Small intestine (tissue), 7 donors: ENCODE measurements at regions not wholly inside any gene's neighbourhood (a gene's known extent, or its start where the extent isn't known, plus 50 kb on each side); places are given as distances from the start of the nearest gene placed in this dataset.

Experiments
- DNase-seq, 2 donors: peaks; one replicate each; pipeline versions ENCODE4 v3.0.0 to v3.0.0-alpha.2; 2013
- FAIRE-seq: peaks from 2 replicates; lab custom pipeline; 2012; peaks lifted over from hg19 to GRCh38; lab: Jason Lieb, UNC
- H3K27ac ChIP-seq, 3 donors: one replicate each; pipeline ENCODE4 v1.5.1; 2013; ENCODE audit warnings: low read length in 2 of 3, mild to moderate bottlenecking in 2 of 3, control low read depth in 1 of 3, inconsistent platforms in 1 of 3, low read depth in 1 of 3, moderate library complexity in 1 of 3
- H3K27me3 ChIP-seq, 3 donors: one replicate each; pipeline ENCODE4 v1.6.1; 2013; ENCODE audit warnings: low read length in 3 of 3, inconsistent platforms in 1 of 3; ENCODE audit not compliant: control insufficient read depth in 3 of 3, insufficient read depth in 3 of 3
- H3K36me3 ChIP-seq, 3 donors: one replicate each; pipeline ENCODE4 v1.6.1; 2013; ENCODE audit warnings: low read length in 3 of 3, inconsistent platforms in 1 of 3, low read depth in 1 of 3, mild to moderate bottlenecking in 1 of 3, moderate library complexity in 1 of 3; ENCODE audit not compliant: control insufficient read depth in 3 of 3, insufficient read depth in 2 of 3
- H3K4me1 ChIP-seq, 3 donors: one replicate each; pipeline ENCODE4 v1.6.1; 2013; ENCODE audit warnings: low read length in 2 of 3, inconsistent platforms in 1 of 3, low read depth in 1 of 3, mild to moderate bottlenecking in 1 of 3, moderate library complexity in 1 of 3; ENCODE audit not compliant: control insufficient read depth in 3 of 3, insufficient read depth in 2 of 3
- H3K4me3 ChIP-seq, 3 donors: one replicate each; pipeline ENCODE4 v1.5.1; 2013; ENCODE audit warnings: low read length in 3 of 3, control low read depth in 1 of 3, inconsistent platforms in 1 of 3, low read depth in 1 of 3, mild to moderate bottlenecking in 1 of 3, moderate library complexity in 1 of 3
- H3K9me3 ChIP-seq, 2 donors: one replicate each; pipeline ENCODE4 v1.6.1; 2013; ENCODE audit warnings: low read depth in 1 of 2, low read length in 1 of 2; ENCODE audit not compliant: control insufficient read depth in 2 of 2, insufficient read depth in 1 of 2
- WGBS, 3 donors: extraction: QIAGEN DNeasy Blood & Tissue Kit; methylation state at CpG; one replicate each; pipeline ENCODE4 v1.1.7; 2013; 5-methylcytosine and 5-hydroxymethylcytosine counted together
- donor health status: healthy with polysubstance abuse.
- donor health status: control.
- donor health status: control.
- donor health status: Bipolar disorder and iron deficiency.
- donor health status: healthy.

DNA sequence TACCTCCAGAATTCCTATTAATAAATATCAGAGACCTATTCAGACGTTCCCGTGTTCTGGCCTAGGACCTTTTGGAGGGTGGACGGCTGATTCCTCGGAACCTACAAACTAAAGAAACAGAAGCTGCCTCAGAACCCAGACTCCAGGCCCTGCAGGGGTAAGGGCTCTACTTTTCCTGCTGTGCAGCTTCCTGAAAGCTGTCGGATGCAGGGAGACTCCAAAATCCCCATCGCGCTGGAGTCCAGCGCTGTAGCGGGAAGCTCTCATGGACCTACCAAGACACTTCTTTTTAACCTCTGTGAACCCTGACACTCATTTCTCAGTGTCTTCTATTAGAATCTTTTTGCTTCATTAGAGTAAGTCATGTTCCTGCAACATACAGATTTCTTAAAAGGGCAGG is 244.5 kb upstream of the PITRM1 start:
- no peak for DNase-seq
- Histone ChIP-seq H3K9me3 (no peaks in the 10 kb centered on the region), H3K36me3 (no peaks in the 10 kb centered on the region), H3K27me3 (no peaks in the 10 kb centered on the region), H3K4me3 (no peak overlapping the region), H3K4me1 (no peaks in the 10 kb centered on the region), H3K27ac (no peak overlapping the region)
- no peak for FAIRE-seq
- 93 to 96% (median 93%) methylated on average over 9 of the region's 9 CpGs for WGBS, 3 donors

DNA sequence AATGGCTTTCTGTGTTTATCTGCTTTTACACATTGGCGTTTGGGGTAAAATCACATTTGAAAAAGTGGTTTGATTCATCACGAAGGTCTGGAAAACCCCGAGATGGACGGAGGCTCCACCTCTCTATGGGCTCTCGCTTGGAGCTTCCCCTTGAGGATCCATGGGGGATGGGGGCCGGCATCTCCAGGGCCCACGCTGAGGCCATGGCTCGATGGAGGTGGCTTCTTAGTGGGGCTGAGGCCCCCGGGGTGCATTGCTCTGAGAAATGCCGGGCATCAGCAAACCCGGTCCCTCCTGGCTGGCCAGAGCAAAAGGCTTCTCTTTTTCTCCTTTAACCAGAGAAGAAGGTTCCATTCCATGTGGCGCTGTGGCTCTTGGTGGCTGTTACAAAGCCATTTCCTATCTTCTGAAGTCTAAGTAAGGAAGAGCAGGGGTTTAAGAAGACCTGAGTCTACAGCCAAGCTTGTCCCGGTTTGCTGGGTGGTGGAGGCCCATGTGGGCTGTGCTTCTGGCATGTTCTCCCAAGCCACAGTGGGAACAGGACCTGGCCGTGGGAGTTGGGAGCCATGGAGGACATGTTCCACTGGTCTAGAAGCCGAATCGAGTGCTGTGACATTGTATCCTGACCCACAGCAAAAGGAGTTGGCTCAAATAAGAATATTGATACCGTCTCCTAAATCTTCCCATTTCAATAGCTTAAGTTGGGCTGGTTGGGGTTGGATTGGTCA is 243.5 kb upstream of the PITRM1 start:
- H3K4me1 ChIP-seq = no peaks in the 10 kb centered on the region
- no peak overlapping the region for H3K4me3 ChIP-seq
- peaks cover 0 to 3% of the 10 kb centered on the region in 2 donors for H3K9me3 ChIP-seq
- no peak overlapping the region for H3K27ac ChIP-seq
- 82 to 88% (median 83%) methylated on average over 17 of the region's 17 CpGs for WGBS, 3 donors
- no peaks in the 10 kb centered on the region for H3K36me3 ChIP-seq
- DNase-seq = no peak
- FAIRE-seq = no peak
- H3K27me3 ChIP-seq = no peaks in the 10 kb centered on the region

- H3K36me3 ChIP-seq = no peaks in the 10 kb centered on the region
- no peaks in the 10 kb centered on the region for H3K4me1 ChIP-seq
- FAIRE-seq (no peak), DNase-seq (peak in 1 of 2 donors; percentile 11)
- no peak overlapping the region for H3K4me3 ChIP-seq
- H3K27me3 ChIP-seq = no peaks in the 10 kb centered on the region
- H3K27ac ChIP-seq = no peak overlapping the region
- peaks cover 0 to 9% of the 10 kb centered on the region in 2 donors for H3K9me3 ChIP-seq
- WGBS, 3 donors = 59 to 83% (median 71%) methylated on average over 20 to 21 of the region's 21 CpGs
These were observed 242.6 kb upstream of the PITRM1 start for GRCh38 chr10:3415038-3415736.

- peaks cover 0 to 11% of the 10 kb centered on the region in 2 donors for H3K9me3 ChIP-seq
- no peaks in the 10 kb centered on the region for H3K27me3 ChIP-seq
- 46 to 71% (median 63%) methylated on average over 10 of the region's 10 CpGs for WGBS, 3 donors
- DNase-seq (no peak), FAIRE-seq (no peak)
- H3K27ac ChIP-seq = no peak overlapping the region
- H3K36me3 ChIP-seq = no peaks in the 10 kb centered on the region
- H3K4me3 ChIP-seq = no peak overlapping the region
- H3K4me1 ChIP-seq = no peaks in the 10 kb centered on the region
These were observed 242.1 kb upstream of the PITRM1 start for GRCh38 chr10:3414667-3415023.

GRCh38 chr10:3413937-3414666 is 241.5 kb upstream of the PITRM1 start:
- 92 to 94% (median 94%) methylated on average over 23 of the region's 23 CpGs for WGBS, 3 donors
- H3K4me3 ChIP-seq = no peak overlapping the region
- DNase-seq = no peak

GRCh38 chr10:3412646-3413045 is 240.1 kb upstream of the PITRM1 start:
- 81 to 89% (median 85%) methylated on average over 16 of the region's 16 CpGs for WGBS, 3 donors
- Histone ChIP-seq H3K9me3 (peaks cover 0 to 11% of the 10 kb centered on the region in 2 donors), H3K4me3 (no peak overlapping the region), H3K27me3 (no peaks in the 10 kb centered on the region), H3K27ac (no peak overlapping the region), H3K4me1 (no peaks in the 10 kb centered on the region), H3K36me3 (no peaks in the 10 kb centered on the region)
- DNase-seq = no peak
- FAIRE-seq = no peak

More at GRCh38 chr10:3413937-3414666, 241.5 kb upstream of the PITRM1 start:
- Histone ChIP-seq H3K36me3 (no peaks in the 10 kb centered on the region), H3K27ac (no peak overlapping the region), H3K4me1 (no peaks in the 10 kb centered on the region), H3K27me3 (no peaks in the 10 kb centered on the region), H3K9me3 (peaks cover 0 to 11% of the 10 kb centered on the region in 2 donors)
- FAIRE-seq = no peak

DNA sequence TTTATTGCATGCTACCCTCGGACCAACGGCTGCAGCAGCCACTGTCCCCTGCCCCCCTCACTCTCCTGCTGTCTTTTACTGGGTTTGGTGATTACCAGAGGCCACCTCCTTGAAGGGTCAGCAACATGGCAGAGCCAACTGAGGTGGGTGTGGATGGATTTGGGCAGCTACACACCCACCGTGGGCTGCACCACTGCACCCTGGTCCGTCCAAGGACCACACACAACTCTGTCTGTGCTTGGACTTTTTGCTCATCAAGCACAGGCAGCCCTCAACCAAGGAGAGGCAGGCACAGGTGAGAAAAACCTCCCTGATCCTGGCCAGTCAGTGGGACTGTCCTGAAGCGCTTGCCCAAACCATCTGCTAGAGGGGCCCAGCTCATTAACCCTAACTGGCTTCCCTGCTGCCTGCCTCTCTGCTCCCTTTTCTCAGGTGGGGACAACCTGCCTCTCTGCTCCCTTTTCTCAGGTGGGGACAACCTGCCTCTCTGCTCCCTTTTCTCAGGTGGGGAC is 239.5 kb upstream of the PITRM1 start:
- no peak for DNase-seq
- H3K27me3 ChIP-seq = no peaks in the 10 kb centered on the region
- no peak overlapping the region for H3K4me3 ChIP-seq
- FAIRE-seq = no peak
- H3K9me3 ChIP-seq = peaks cover 0 to 11% of the 10 kb centered on the region in 2 donors
- H3K4me1 ChIP-seq = no peaks in the 10 kb centered on the region
- H3K27ac ChIP-seq = no peak overlapping the region
- 84 to 90% (median 88%) methylated on average over 5 of the region's 5 CpGs for WGBS, 3 donors
- no peaks in the 10 kb centered on the region for H3K36me3 ChIP-seq

GRCh38 chr10:3411044-3411443 is 238.5 kb upstream of the PITRM1 start:
- FAIRE-seq (no peak), DNase-seq (no peak)
- Histone ChIP-seq H3K36me3 (no peaks in the 10 kb centered on the region), H3K4me3 (no peak overlapping the region), H3K9me3 (peaks cover 0 to 11% of the 10 kb centered on the region in 2 donors), H3K27me3 (no peaks in the 10 kb centered on the region), H3K27ac (no peak overlapping the region), H3K4me1 (no peaks in the 10 kb centered on the region)
- WGBS, 3 donors = 49 to 71% (median 66%) methylated on average over 3 of the region's 3 CpGs
